ENCODE measurements at regions not wholly inside any gene's neighbourhood (a gene's known extent, or its start where the extent isn't known, plus 50 kb on each side); places are given as distances from the start of the nearest gene placed in this dataset.
"Not testable (repeated sequence)": the region's sequence is repeated elsewhere in the genome, so short reads cannot be mapped to it uniquely, and the experiment has no call there.

DNA sequence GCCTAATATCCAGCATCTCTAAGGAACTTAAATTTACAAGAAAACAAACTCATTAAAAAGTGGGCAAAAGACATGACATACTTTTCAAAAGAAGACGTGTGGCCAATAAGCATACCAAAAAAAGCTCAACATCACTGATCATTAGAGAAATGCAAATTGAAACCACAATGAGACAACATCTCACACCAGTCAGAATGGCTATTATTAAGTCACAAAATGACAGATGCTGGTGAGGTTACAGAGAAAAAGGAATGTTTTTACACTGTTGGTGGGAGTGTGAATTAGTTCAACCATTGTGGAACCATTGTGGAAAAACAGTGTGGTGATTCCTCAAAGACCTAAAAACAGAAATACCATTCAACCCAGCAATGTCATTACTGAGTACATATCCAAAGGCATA is 83.5 kb upstream of the RBMS1 start:
- not testable (repeated sequence) for TF ChIP-seq POLR2AphosphoS5 (IDR thresholded peaks at IDR 0.05; ENCODE audit: low read depth); EZH2phosphoT487 (IDR thresholded peaks at IDR 0.05; ENCODE audit: unreplicated experiment); JUNB (IDR thresholded peaks at IDR 0.05; ENCODE audit: unreplicated experiment); EZH2 (IDR thresholded peaks at IDR 0.05; ENCODE audit: low read depth, unreplicated experiment); CREB1 (CRISPR knock-in tag; IDR thresholded peaks at IDR 0.05; ENCODE audit: low read depth); NANOG (IDR thresholded peaks at IDR 0.05; ENCODE audit: borderline replicate concordance); STAT1 (IDR thresholded peaks at IDR 0.05; ENCODE audit: unreplicated experiment); ZNF114 (CRISPR knock-in tag; IDR thresholded peaks at IDR 0.05)
- TF ChIP-seq, protein P1, sequence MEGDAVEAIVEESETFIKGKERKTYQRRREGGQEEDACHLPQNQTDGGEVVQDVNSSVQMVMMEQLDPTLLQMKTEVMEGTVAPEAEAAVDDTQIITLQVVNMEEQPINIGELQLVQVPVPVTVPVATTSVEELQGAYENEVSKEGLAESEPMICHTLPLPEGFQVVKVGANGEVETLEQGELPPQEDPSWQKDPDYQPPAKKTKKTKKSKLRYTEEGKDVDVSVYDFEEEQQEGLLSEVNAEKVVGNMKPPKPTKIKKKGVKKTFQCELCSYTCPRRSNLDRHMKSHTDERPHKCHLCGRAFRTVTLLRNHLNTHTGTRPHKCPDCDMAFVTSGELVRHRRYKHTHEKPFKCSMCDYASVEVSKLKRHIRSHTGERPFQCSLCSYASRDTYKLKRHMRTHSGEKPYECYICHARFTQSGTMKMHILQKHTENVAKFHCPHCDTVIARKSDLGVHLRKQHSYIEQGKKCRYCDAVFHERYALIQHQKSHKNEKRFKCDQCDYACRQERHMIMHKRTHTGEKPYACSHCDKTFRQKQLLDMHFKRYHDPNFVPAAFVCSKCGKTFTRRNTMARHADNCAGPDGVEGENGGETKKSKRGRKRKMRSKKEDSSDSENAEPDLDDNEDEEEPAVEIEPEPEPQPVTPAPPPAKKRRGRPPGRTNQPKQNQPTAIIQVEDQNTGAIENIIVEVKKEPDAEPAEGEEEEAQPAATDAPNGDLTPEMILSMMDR (conservative IDR thresholded peaks at IDR 0.05; ENCODE audit: low read depth in 2 of 2), result not testable (repeated sequence)
- TF ChIP-seq, protein P2, sequence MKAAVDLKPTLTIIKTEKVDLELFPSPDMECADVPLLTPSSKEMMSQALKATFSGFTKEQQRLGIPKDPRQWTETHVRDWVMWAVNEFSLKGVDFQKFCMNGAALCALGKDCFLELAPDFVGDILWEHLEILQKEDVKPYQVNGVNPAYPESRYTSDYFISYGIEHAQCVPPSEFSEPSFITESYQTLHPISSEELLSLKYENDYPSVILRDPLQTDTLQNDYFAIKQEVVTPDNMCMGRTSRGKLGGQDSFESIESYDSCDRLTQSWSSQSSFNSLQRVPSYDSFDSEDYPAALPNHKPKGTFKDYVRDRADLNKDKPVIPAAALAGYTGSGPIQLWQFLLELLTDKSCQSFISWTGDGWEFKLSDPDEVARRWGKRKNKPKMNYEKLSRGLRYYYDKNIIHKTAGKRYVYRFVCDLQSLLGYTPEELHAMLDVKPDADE (IDR thresholded peaks at IDR 0.05), result not testable (repeated sequence)
- TF ChIP-seq, protein P3, sequence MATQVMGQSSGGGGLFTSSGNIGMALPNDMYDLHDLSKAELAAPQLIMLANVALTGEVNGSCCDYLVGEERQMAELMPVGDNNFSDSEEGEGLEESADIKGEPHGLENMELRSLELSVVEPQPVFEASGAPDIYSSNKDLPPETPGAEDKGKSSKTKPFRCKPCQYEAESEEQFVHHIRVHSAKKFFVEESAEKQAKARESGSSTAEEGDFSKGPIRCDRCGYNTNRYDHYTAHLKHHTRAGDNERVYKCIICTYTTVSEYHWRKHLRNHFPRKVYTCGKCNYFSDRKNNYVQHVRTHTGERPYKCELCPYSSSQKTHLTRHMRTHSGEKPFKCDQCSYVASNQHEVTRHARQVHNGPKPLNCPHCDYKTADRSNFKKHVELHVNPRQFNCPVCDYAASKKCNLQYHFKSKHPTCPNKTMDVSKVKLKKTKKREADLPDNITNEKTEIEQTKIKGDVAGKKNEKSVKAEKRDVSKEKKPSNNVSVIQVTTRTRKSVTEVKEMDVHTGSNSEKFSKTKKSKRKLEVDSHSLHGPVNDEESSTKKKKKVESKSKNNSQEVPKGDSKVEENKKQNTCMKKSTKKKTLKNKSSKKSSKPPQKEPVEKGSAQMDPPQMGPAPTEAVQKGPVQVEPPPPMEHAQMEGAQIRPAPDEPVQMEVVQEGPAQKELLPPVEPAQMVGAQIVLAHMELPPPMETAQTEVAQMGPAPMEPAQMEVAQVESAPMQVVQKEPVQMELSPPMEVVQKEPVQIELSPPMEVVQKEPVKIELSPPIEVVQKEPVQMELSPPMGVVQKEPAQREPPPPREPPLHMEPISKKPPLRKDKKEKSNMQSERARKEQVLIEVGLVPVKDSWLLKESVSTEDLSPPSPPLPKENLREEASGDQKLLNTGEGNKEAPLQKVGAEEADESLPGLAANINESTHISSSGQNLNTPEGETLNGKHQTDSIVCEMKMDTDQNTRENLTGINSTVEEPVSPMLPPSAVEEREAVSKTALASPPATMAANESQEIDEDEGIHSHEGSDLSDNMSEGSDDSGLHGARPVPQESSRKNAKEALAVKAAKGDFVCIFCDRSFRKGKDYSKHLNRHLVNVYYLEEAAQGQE (IDR thresholded peaks at IDR 0.05; ENCODE audit: unreplicated experiment), result not testable (repeated sequence)
